Breast epithelium (tissue), 3 donors: ENCODE measurements at regions not wholly inside any gene's neighbourhood (a gene's known extent, or its start where the extent isn't known, plus 50 kb on each side); places are given as distances from the start of the nearest gene placed in this dataset.

Experiments used
- CTCF ChIP-seq, 3 donors: fragments of 450-650 bp; IDR thresholded peaks; one replicate each; pipeline ENCODE4 v1.5.1; 2016 to 2017; ENCODE audit warnings: antibody characterized with exemption in 3 of 3, mild to moderate bottlenecking in 3 of 3, moderate library complexity in 3 of 3
- POLR2A ChIP-seq: fragments of 450-650 bp; IDR thresholded peaks from one replicate; pipeline ENCODE4 v1.6.1; 2016; ENCODE audit warnings: antibody characterized with exemption, mild to moderate bottlenecking, moderate library complexity
- POLR2AphosphoS5 ChIP-seq, 3 donors: sonication (generic); formaldehyde crosslinking; IDR thresholded peaks; one replicate each; pipeline ENCODE4 v1.6.1; 2017; ENCODE audit warnings: antibody characterized with exemption in 3 of 3

- TF ChIP-seq CTCF (IDR thresholded peaks at IDR 0.05) = no peak
- no peak for TF ChIP-seq POLR2AphosphoS5 (IDR thresholded peaks at IDR 0.05)
- no peak for TF ChIP-seq POLR2A
These were observed 368.5 kb downstream of the HTR1B start for GRCh38 chr6:77094821-77095220.
